ENCODE measurements at regions not wholly inside any gene's neighbourhood (a gene's known extent, or its start where the extent isn't known, plus 50 kb on each side); places are given as distances from the start of the nearest gene placed in this dataset.

DNA sequence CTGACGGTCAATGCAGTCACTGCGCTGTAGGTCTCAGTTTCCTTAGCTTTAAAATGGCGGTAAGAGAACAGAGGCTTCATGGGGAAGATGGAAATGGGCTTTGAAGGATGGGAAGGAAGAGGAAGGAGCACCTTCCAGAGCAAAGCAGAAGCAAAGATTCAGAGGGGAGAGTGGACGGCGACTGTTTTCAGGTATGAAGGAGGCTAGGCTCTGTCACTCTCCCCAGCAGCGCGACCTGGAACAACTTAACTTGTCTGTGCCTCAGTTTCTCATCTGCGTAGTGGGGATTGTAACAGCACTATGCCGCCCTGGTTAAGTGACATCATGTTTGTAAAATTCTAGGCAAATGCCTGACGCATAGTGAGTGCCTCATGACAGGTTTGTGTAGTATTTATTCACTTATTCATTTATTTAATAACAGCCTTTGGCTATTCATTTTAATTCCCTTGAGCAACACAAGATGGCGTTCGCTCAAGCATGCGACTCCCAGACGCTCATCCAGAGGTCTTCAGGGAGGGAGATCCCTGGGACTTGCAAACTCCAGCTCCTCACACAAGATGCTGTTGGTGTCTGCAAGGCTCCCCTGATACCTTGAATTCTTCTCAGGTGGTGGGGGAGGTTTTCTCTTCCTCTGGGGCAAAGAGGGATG, 336.3 kb downstream of the DYSF start:
- CTCF ChIA-PET: no interaction called here
- Histone ChIP-seq H3K4me1 (ENCODE audit: control insufficient read depth, insufficient read depth, low read length) (no peaks in the 10 kb centered on the region), H2AFZ (ENCODE audit: control insufficient read depth, low read depth, low read length) (no peak overlapping the region), H3K36me3 (ENCODE audit: control insufficient read depth in 2 of 2, insufficient read depth in 2 of 2, low read length in 1 of 2) (no peaks in the 10 kb centered on the region), H3K9ac (ENCODE audit: control insufficient read depth, insufficient read depth, low read length) (no peak overlapping the region), H3K9me3 (replicated peaks; ENCODE audit: control insufficient read depth, insufficient read depth, low read length) (no peaks in the 10 kb centered on the region), H3K4me2 (ENCODE audit: control insufficient read depth, insufficient read depth) (no peak overlapping the region), H3K27me3 (replicated peaks in 1 of 2; ENCODE audit: control insufficient read depth in 2 of 2, insufficient read depth in 2 of 2, low read length in 1 of 2) (no peaks in the 10 kb centered on the region), H3K79me2 (ENCODE audit: control insufficient read depth, insufficient read depth, low read length) (no peaks in the 10 kb centered on the region), H4K20me1 (ENCODE audit: control insufficient read depth, insufficient read depth) (no peaks in the 10 kb centered on the region), H3K27ac (ENCODE audit: control insufficient read depth, insufficient read depth) (no peak overlapping the region), H3K4me3 (no peak overlapping the region)
- 71% methylated on average over 14 of the region's 14 CpGs for WGBS (ENCODE audit: insufficient coverage, insufficient replicate concordance, low lambda C conversion rate, missing lambda C conversion rate)
- DNase-seq (ENCODE audit: low read depth, low spot score) (no peak), ATAC-seq (no peak), FAIRE-seq (no peak)
- TF ChIP-seq, protein P1, sequence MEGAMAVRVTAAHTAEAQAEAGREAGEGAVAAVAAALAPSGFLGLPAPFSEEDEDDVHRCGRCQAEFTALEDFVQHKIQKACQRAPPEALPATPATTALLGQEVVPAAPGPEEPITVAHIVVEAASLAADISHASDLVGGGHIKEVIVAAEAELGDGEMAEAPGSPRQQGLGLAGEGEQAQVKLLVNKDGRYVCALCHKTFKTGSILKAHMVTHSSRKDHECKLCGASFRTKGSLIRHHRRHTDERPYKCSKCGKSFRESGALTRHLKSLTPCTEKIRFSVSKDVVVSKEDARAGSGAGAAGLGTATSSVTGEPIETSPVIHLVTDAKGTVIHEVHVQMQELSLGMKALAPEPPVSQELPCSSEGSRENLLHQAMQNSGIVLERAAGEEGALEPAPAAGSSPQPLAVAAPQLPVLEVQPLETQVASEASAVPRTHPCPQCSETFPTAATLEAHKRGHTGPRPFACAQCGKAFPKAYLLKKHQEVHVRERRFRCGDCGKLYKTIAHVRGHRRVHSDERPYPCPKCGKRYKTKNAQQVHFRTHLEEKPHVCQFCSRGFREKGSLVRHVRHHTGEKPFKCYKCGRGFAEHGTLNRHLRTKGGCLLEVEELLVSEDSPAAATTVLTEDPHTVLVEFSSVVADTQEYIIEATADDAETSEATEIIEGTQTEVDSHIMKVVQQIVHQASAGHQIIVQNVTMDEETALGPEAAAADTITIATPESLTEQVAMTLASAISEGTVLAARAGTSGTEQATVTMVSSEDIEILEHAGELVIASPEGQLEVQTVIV (IDR thresholded peaks at IDR 0.05; ENCODE audit: borderline replicate concordance, partially characterized antibody): no peak
- TF ChIP-seq JUNB (IDR thresholded peaks at IDR 0.05) (no peak), HDAC6 (IDR thresholded peaks at IDR 0.05; ENCODE audit: unreplicated experiment) (no peak), ZNF217 (IDR thresholded peaks at IDR 0.05) (no peak), HCFC1 (IDR thresholded peaks at IDR 0.05; ENCODE audit: low read length) (no peak)
- TF ChIP-seq, protein P2, sequence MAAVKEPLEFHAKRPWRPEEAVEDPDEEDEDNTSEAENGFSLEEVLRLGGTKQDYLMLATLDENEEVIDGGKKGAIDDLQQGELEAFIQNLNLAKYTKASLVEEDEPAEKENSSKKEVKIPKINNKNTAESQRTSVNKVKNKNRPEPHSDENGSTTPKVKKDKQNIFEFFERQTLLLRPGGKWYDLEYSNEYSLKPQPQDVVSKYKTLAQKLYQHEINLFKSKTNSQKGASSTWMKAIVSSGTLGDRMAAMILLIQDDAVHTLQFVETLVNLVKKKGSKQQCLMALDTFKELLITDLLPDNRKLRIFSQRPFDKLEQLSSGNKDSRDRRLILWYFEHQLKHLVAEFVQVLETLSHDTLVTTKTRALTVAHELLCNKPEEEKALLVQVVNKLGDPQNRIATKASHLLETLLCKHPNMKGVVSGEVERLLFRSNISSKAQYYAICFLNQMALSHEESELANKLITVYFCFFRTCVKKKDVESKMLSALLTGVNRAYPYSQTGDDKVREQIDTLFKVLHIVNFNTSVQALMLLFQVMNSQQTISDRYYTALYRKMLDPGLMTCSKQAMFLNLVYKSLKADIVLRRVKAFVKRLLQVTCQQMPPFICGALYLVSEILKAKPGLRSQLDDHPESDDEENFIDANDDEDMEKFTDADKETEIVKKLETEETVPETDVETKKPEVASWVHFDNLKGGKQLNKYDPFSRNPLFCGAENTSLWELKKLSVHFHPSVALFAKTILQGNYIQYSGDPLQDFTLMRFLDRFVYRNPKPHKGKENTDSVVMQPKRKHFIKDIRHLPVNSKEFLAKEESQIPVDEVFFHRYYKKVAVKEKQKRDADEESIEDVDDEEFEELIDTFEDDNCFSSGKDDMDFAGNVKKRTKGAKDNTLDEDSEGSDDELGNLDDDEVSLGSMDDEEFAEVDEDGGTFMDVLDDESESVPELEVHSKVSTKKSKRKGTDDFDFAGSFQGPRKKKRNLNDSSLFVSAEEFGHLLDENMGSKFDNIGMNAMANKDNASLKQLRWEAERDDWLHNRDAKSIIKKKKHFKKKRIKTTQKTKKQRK (IDR thresholded peaks at IDR 0.05; ENCODE audit: low read depth, low read length): no peak
- TF ChIP-seq, protein P3, sequence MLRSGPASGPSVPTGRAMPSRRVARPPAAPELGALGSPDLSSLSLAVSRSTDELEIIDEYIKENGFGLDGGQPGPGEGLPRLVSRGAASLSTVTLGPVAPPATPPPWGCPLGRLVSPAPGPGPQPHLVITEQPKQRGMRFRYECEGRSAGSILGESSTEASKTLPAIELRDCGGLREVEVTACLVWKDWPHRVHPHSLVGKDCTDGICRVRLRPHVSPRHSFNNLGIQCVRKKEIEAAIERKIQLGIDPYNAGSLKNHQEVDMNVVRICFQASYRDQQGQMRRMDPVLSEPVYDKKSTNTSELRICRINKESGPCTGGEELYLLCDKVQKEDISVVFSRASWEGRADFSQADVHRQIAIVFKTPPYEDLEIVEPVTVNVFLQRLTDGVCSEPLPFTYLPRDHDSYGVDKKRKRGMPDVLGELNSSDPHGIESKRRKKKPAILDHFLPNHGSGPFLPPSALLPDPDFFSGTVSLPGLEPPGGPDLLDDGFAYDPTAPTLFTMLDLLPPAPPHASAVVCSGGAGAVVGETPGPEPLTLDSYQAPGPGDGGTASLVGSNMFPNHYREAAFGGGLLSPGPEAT (IDR thresholded peaks at IDR 0.05; ENCODE audit: low read depth): no peak
- in situ Hi-C loops (cut with MboI) (no loop called here), intact Hi-C loops (cut with micrococcal nuclease; ENCODE audit: unreplicated experiment) (no loop called here)
- RAD21 ChIA-PET (ENCODE audit: unreplicated experiment): no interaction called here
- BruUV-seq (replicated peaks): no TSS peak
- SMC1A ChIA-PET (ENCODE audit: uncharacterized antibody, unreplicated experiment): interaction anchor here (1.7 kb wide), 1 partner anchor 11 kb away, joined by 5 read pairs; no protein-coding TSS in a partner anchor
- POLR2A ChIA-PET: no interaction called here

Data from GM12878 (cell line).